ENCODE measurements at regions not wholly inside any gene's neighbourhood (a gene's known extent, or its start where the extent isn't known, plus 50 kb on each side); places are given as distances from the start of the nearest gene placed in this dataset.

- no peaks in the 10 kb centered on the region for H3K27me3 ChIP-seq (ENCODE audit: control insufficient read depth in 2 of 2, insufficient read depth in 2 of 2, low read length in 2 of 2)
- CTCF ChIA-PET (ENCODE audit: low intra/inter-chr PET ratio) = no interaction called here
Measured at GRCh38 chr4:23979534-23979933, 89.7 kb upstream of the PPARGC1A start.

GRCh38 chr4:23978002-23978401, 88.2 kb upstream of the PPARGC1A start:
- Histone ChIP-seq H3K4me1 (replicated peaks in 1 of 2; ENCODE audit: control insufficient read depth in 2 of 2, insufficient read depth in 2 of 2, low read length in 2 of 2) (no peaks in the 10 kb centered on the region), H3K27me3 (ENCODE audit: control insufficient read depth in 2 of 2, insufficient read depth in 2 of 2, low read length in 2 of 2) (no peaks in the 10 kb centered on the region), H3K79me2 (ENCODE audit: control insufficient read depth, insufficient read depth, low read length) (no peaks in the 10 kb centered on the region), H4K20me1 (replicated peaks; ENCODE audit: control insufficient read depth, insufficient read depth, low read length) (no peaks in the 10 kb centered on the region), H3K27ac (ENCODE audit: extremely low read depth, low read depth, low read length) (no peak overlapping the region), H3K9me1 (ENCODE audit: control insufficient read depth, insufficient read depth, low read length) (no peaks in the 10 kb centered on the region), H3K9ac (ENCODE audit: insufficient read depth in 1 of 2, low read depth in 2 of 2, low read length in 2 of 2) (no peak overlapping the region), H3K36me3 (ENCODE audit: control insufficient read depth, insufficient read depth, low read length) (no peaks in the 10 kb centered on the region), H3K9me3 (replicated peaks; ENCODE audit: control insufficient read depth, insufficient read depth, low read depth, low read length) (no peaks in the 10 kb centered on the region), H3K4me3 (no peak overlapping the region), H3K4me2 (ENCODE audit: insufficient read depth, low read length) (no peak overlapping the region), H2AFZ (ENCODE audit: low read depth, low read length) (no peak overlapping the region)
- WGBS (ENCODE audit: insufficient coverage, low coverage, missing lambda C conversion rate) = 0% methylated on average over 3 of the region's 3 CpGs
- TF ChIP-seq RBM17 (IDR thresholded peaks at IDR 0.05; ENCODE audit: borderline replicate concordance, low read depth, low read length) = no peak
- TF ChIP-seq ZNF277 (CRISPR knock-in tag; IDR thresholded peaks at IDR 0.05; ENCODE audit: borderline replicate concordance) = no peak
- no peak for TF ChIP-seq ZNF175 (CRISPR knock-in tag; IDR thresholded peaks at IDR 0.05; ENCODE audit: low read depth)
- TF ChIP-seq MXI1 (IDR thresholded peaks at IDR 0.05; ENCODE audit: low read depth, low read length) = no peak
- no peak for TF ChIP-seq ZNF354B (CRISPR knock-in tag; IDR thresholded peaks at IDR 0.05)
- TF ChIP-seq ZNF785 (CRISPR knock-in tag; IDR thresholded peaks at IDR 0.05) = no peak
- in situ Hi-C loops (cut with MboI) = no loop called here
- POLR2A ChIA-PET = no interaction called here
- DNase-seq (ENCODE audit: extremely low read depth in 1 of 4, low spot score in 3 of 4) = no peak
- intact Hi-C loops (cut with micrococcal nuclease) = no loop called here
- FAIRE-seq = no peak
- CTCF ChIA-PET (ENCODE audit: low intra/inter-chr PET ratio) = no interaction called here
- no peak for ATAC-seq
- BruUV-seq (replicated peaks) = no TSS peak

More at GRCh38 chr4:23979534-23979933, 89.7 kb upstream of the PPARGC1A start:
- DNase-seq (ENCODE audit: extremely low read depth in 1 of 4, low spot score in 3 of 4) = no peak
- Histone ChIP-seq H3K4me3 (no peak overlapping the region), H3K79me2 (ENCODE audit: control insufficient read depth, insufficient read depth, low read length) (no peaks in the 10 kb centered on the region), H2AFZ (ENCODE audit: low read depth, low read length) (no peak overlapping the region), H3K9me1 (ENCODE audit: control insufficient read depth, insufficient read depth, low read length) (no peaks in the 10 kb centered on the region), H3K4me1 (replicated peaks in 1 of 2; ENCODE audit: control insufficient read depth in 2 of 2, insufficient read depth in 2 of 2, low read length in 2 of 2) (no peaks in the 10 kb centered on the region), H3K27ac (ENCODE audit: extremely low read depth, low read depth, low read length) (no peak overlapping the region), H3K4me2 (ENCODE audit: insufficient read depth, low read length) (no peak overlapping the region), H3K9ac (ENCODE audit: insufficient read depth in 1 of 2, low read depth in 2 of 2, low read length in 2 of 2) (no peak overlapping the region), H3K36me3 (ENCODE audit: control insufficient read depth, insufficient read depth, low read length) (no peaks in the 10 kb centered on the region), H4K20me1 (replicated peaks; ENCODE audit: control insufficient read depth, insufficient read depth, low read length) (no peaks in the 10 kb centered on the region), H3K9me3 (replicated peaks; ENCODE audit: control insufficient read depth, insufficient read depth, low read depth, low read length) (no peaks in the 10 kb centered on the region)
- intact Hi-C loops (cut with micrococcal nuclease) = no loop called here
- POLR2A ChIA-PET = interaction anchor here (0.7 kb wide), 1 partner anchor 202 kb away, joined by 5 read pairs; no protein-coding TSS in a partner anchor
- WGBS (ENCODE audit: insufficient coverage, low coverage, missing lambda C conversion rate) = 3% methylated on average over 5 of the region's 5 CpGs
- TF ChIP-seq CREM (IDR thresholded peaks at IDR 0.05; ENCODE audit: low read depth) (no peak), OTX1 (CRISPR knock-in tag; IDR thresholded peaks at IDR 0.05) (no peak)
- ATAC-seq = no peak
- no TSS peak for BruUV-seq (replicated peaks)
- no peak for FAIRE-seq
- in situ Hi-C loops (cut with MboI) = no loop called here
